Mesodermal cell (in vitro differentiated cells): ENCODE measurements at regions not wholly inside any gene's neighbourhood (a gene's known extent, or its start where the extent isn't known, plus 50 kb on each side); places are given as distances from the start of the nearest gene placed in this dataset.
"Not testable (repeated sequence)": the region's sequence is repeated elsewhere in the genome, so short reads cannot be mapped to it uniquely, and the experiment has no call there.

Experiments used
- H3K27ac ChIP-seq: 2 replicates; pipeline ENCODE4 v1.7.0; 2013; ENCODE audit warnings: mild to moderate bottlenecking, low read depth, low read length, moderate library complexity; ENCODE audit not compliant: severe bottlenecking
- H3K36me3 ChIP-seq: 2 replicates; pipeline ENCODE4 v1.7.1; 2013; ENCODE audit warnings: mild to moderate bottlenecking, low read length, moderate library complexity; ENCODE audit not compliant: control insufficient read depth, insufficient read depth
- H3K4me1 ChIP-seq: one replicate; pipeline ENCODE4 v1.7.1; 2013; ENCODE audit warnings: mild to moderate bottlenecking, low read length; ENCODE audit not compliant: insufficient read depth, control insufficient read depth, poor library complexity, severe bottlenecking
- H3K4me3 ChIP-seq: 2 replicates; pipeline ENCODE4 v1.7.0; 2013; ENCODE audit warnings: low read length, control low read depth, mild to moderate bottlenecking; ENCODE audit not compliant: insufficient read depth, poor library complexity, severe bottlenecking; ENCODE audit errors: extremely low read depth
- H3K9me3 ChIP-seq: 2 replicates; pipeline ENCODE4 v1.7.1; 2013; ENCODE audit warnings: mild to moderate bottlenecking, low read length, moderate library complexity; ENCODE audit not compliant: control insufficient read depth
- WGBS, 2 experiments: methylation state at CpG; one replicate each; pipeline ENCODE4 v1.1.5; 2013; ENCODE audit warnings: missing lambda C conversion rate in 2 of 2; ENCODE audit not compliant: insufficient coverage in 2 of 2; 5-methylcytosine and 5-hydroxymethylcytosine counted together

DNA sequence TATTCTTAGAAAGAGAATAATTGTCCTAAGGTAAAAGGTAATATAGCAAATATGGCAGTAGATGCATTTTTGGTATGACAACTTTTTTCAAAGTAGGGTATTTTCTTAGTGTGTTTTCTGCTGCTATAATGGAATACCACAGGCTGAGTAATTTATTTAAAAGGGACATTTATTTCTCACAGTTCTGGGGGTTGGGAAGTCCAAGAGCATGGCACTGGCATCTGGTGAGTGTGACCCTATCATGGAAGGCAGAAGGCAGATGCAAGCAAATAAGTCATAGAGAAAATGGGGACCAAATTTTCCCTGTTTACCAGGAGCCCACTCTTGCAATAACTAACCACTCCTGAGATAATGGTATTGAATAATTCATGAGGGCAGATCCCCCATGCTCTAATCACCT is 922.5 kb upstream of the MAN1A1 start:
- H3K4me3 ChIP-seq, result no peak overlapping the region
- H3K36me3 ChIP-seq, result no peaks in the 10 kb centered on the region
- H3K4me1 ChIP-seq, result no peaks in the 10 kb centered on the region
- no peak overlapping the region for H3K27ac ChIP-seq
- no peaks in the 10 kb centered on the region for H3K9me3 ChIP-seq

DNA sequence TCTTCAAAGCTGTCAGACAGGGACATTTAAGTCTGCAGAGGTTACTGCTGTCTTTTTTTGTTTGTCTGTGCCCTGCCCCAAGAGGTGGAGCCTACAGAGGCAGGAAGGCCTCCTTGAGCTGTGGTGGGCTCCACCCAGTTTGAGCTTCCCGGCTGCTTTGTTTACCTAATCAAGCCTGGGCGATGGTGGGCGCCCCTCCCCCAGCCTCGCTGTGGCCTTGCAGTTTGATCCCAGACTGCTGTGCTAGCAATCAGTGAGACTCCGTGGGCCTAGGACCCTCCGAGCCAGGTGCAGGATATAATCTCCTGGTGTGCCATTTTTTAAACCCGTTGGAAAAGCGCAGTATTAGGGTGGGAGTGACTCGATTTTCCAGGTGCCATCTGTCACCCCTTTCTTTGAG is 918.7 kb upstream of the MAN1A1 start:
- WGBS, 2 experiments, result 77 to 93% methylated on average over 3 to 5 of the region's 9 CpGs
- not testable (repeated sequence) for H3K27ac ChIP-seq, H3K36me3 ChIP-seq, H3K4me3 ChIP-seq, H3K9me3 ChIP-seq, H3K4me1 ChIP-seq

DNA sequence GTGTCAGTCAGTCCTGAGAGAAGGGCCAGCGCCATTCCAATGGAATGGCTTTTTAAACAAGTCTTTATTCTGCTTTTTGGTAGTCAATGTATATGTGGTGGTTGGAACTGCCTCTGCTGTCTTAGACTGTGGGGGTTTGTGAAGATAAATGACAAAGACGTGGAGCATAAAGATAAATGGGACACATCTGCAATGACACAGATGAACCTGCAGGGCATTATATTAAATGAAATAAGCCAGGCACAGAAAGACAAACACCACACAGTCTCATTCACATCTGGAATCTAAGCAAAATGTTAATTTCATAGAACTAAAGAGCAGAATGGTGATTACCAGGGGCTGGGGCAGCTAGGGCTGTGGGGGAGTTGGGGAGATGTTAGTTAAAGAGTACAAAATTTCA is 912.8 kb upstream of the MAN1A1 start:
- H3K36me3 ChIP-seq, result no peaks in the 10 kb centered on the region
- H3K4me3 ChIP-seq, result no peak overlapping the region
- WGBS, 2 experiments, result 89 to 100% methylated on average over 1 of the region's 2 CpGs
- H3K9me3 ChIP-seq, result no peaks in the 10 kb centered on the region
- H3K4me1 ChIP-seq, result no peaks in the 10 kb centered on the region
- H3K27ac ChIP-seq, result no peak overlapping the region

DNA sequence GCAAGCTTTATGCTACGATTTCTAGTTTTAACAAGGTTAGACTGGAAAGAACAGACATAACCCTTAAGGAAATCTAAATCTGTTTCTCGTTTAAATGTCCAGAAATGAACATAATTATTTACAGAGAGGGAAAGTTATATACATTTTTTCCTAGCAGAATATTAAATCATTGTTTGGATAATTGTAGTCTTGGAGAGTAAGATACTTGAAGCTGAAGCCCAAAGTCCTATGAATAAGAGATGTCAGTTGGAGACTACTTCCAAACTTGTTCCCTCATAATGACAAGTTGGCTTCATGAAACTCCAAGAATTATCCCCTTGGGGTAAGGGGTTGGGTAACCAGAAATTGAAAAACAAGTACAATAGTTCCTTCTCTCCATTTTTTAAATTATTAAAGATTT is 911.1 kb upstream of the MAN1A1 start:
- Histone ChIP-seq H3K36me3 (no peaks in the 10 kb centered on the region), H3K4me1 (no peaks in the 10 kb centered on the region), H3K4me3 (no peak overlapping the region), H3K27ac (no peak overlapping the region), H3K9me3 (no peaks in the 10 kb centered on the region)
- WGBS, 2 experiments, result no CpG with 5 or more reads among the region's 2 CpGs

DNA sequence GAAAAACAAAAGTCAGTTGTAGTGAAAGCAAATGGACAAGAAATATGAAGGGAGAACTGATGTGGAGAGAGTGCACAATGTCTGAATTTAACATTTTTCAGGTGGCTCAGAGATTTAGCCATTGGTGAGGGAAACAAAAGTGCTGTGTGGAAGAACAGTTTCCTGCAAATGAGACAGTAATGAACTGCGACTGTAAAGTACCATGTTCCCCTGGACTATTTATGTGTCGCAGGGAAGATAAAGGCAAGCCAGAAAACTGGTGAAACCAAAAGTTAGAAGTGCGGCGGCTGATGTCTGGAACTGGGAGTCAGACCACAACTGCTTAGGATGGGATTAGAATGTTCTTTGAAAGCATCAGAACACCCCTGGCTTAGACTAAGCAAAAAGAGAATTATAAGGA is 905.1 kb upstream of the MAN1A1 start:
- 96 to 100% methylated on average over 4 of the region's 4 CpGs for whole genome bisulfite sequencing, 2 experiments
- H3K27ac ChIP-seq, result no peak overlapping the region
- H3K36me3 ChIP-seq, result no peaks in the 10 kb centered on the region
- no peak overlapping the region for H3K4me3 ChIP-seq
- H3K4me1 ChIP-seq, result no peaks in the 10 kb centered on the region
- H3K9me3 ChIP-seq, result no peaks in the 10 kb centered on the region

- H3K9me3 ChIP-seq, result no peaks in the 10 kb centered on the region
- H3K4me1 ChIP-seq, result no peaks in the 10 kb centered on the region
- no peak overlapping the region for H3K4me3 ChIP-seq
- H3K36me3 ChIP-seq, result no peaks in the 10 kb centered on the region
- WGBS, 2 experiments, result 71% methylated on average over 1 of the region's 3 CpGs; no CpG with 5 or more reads in 1 of the 2 experiments
- H3K27ac ChIP-seq, result no peak overlapping the region
These were observed 898.9 kb upstream of the MAN1A1 start for GRCh38 chr6:120248451-120248850.

- Histone ChIP-seq H3K4me3 (no peak overlapping the region), H3K36me3 (no peaks in the 10 kb centered on the region), H3K27ac (no peak overlapping the region), H3K4me1 (no peaks in the 10 kb centered on the region), H3K9me3 (no peaks in the 10 kb centered on the region)
- no CpG with 5 or more reads among the region's 1 CpG for WGBS, 2 experiments
These were observed 887.7 kb upstream of the MAN1A1 start for GRCh38 chr6:120237221-120237620.

DNA sequence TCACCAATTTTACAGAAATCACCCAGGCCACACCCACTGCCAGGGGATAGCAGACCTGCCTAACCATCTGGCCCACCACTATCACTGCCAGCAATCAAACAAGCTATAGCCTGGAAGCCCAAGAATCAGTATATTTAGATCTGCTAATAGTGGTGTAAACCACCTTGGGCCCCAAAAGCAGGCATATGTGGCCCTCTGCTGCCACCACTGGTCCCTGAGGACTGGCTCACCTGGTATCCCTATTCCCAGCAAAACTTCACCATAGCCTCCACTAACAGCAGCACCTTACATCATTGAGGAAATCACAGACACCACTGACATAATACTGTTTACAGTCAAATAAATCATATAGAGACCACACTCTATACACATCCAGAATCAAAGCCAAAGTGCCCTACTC is 880.4 kb upstream of the MAN1A1 start:
- H3K36me3 ChIP-seq, result no peaks in the 10 kb centered on the region
- no peak overlapping the region for H3K4me3 ChIP-seq
- H3K27ac ChIP-seq, result no peak overlapping the region

GRCh38 chr6:120228297-120228696 is 878.7 kb upstream of the MAN1A1 start:
- Histone ChIP-seq H3K9me3 (no peaks in the 10 kb centered on the region), H3K4me1 (no peaks in the 10 kb centered on the region), H3K27ac (no peak overlapping the region), H3K4me3 (no peak overlapping the region), H3K36me3 (no peaks in the 10 kb centered on the region)
- 78 to 100% methylated on average over 2 to 4 of the region's 4 CpGs for WGBS, 2 experiments

More for the DNA sequence above, 880.4 kb upstream of the MAN1A1 start:
- Histone ChIP-seq H3K4me1 (no peaks in the 10 kb centered on the region), H3K9me3 (no peaks in the 10 kb centered on the region)

DNA sequence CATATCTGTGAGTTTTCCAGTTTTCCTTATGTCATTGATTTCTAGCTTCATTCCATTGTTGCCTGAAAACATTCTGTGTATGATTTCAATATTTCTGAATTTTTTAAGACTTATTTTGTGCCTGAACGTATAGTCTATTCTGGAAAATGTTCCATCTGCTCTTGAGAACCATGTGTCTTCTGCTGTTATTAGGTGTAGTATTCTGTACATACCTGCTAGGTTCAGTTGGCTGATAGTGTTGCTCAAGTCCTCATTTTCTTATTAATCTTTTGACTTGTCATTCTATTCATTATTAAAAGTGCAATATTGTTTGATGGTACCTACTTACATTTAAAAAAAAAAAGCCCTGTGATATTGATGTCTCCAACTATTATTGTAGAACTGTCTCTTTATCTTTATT is 869.8 kb upstream of the MAN1A1 start:
- no CpG with 5 or more reads among the region's 1 CpG for WGBS, 2 experiments
- Histone ChIP-seq H3K27ac (no peak overlapping the region), H3K9me3 (no peaks in the 10 kb centered on the region), H3K4me1 (no peaks in the 10 kb centered on the region), H3K36me3 (no peaks in the 10 kb centered on the region), H3K4me3 (no peak overlapping the region)

DNA sequence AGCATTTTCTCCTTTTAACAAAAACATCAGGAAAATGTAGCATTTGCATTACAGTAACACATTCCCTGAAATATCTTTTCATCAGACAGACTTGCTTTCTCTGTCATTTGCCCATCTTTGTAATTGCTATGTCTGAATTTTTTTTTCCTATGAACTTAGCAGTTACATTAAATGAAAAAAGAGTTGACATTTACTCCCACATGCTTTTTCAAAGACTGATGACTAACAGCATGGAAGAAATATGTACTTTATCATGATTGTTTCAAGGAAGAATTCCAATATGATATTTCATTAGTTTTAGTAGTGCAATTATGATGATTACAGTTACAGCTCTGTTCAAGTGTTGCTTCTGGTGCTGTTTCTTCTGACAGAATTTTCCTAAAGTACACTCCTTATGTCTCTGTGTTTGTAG is 864.5 kb upstream of the MAN1A1 start:
- H3K4me3 ChIP-seq, result no peak overlapping the region
- H3K27ac ChIP-seq, result no peak overlapping the region
- no peaks in the 10 kb centered on the region for H3K9me3 ChIP-seq
- H3K36me3 ChIP-seq, result no peaks in the 10 kb centered on the region
- peaks cover 3% of the 10 kb centered on the region for H3K4me1 ChIP-seq
